Panc1 (cell line): ENCODE measurements at regions not wholly inside any gene's neighbourhood (a gene's known extent, or its start where the extent isn't known, plus 50 kb on each side); places are given as distances from the start of the nearest gene placed in this dataset.

ENCODE experiments used
- ATAC-seq: fragments of 200-7000 bp; cut with Tn5 transposase; 2 replicates; pipeline ENCODE4 v1.9.1; 2020; ENCODE audit warnings: mild to moderate bottlenecking, moderate library complexity
- BruUV-seq: library from RNA; stranded (reverse); fragments of 400-500 nt; replicated peaks from 2 replicates; lab custom pipeline; 2021; lab: Mats Ljungman, UMichigan
- CTCF ChIA-PET: fragments of 300-600 bp; sonication (Branson Sonifier 250); formaldehyde crosslinking; loops from one replicate; lab custom pipeline; 2022; ENCODE audit warnings: antibody characterized with exemption; lab: Charles Lee
- POLR2A ChIA-PET: fragments of 300-600 bp; sonication (Branson Sonifier 250); formaldehyde crosslinking; loops from one replicate; lab custom pipeline; 2022; ENCODE audit warnings: antibody characterized with exemption; lab: Charles Lee
- DNase-seq: peaks from one replicate; pipeline ENCODE4 v3.0.0-alpha.2; 2010; ENCODE audit warnings: low read depth, low spot score
- H3K27ac ChIP-seq: 2 replicates; pipeline ENCODE4 v1.5.1; 2011; ENCODE audit warnings: mild to moderate bottlenecking, low read length, inconsistent platforms
- H3K27me3 ChIP-seq: fragments of 200-500 bp; sonication (Bioruptor generic); 2 replicates; pipeline ENCODE4 v1.6.0; 2014; ENCODE audit warnings: low read length, inconsistent platforms; ENCODE audit not compliant: control insufficient read depth, insufficient read depth
- H3K36me3 ChIP-seq: fragments of 200-500 bp; sonication (Bioruptor generic); 2 replicates; pipeline ENCODE4 v1.5.1; 2014; ENCODE audit warnings: inconsistent platforms, mild to moderate bottlenecking, low read length, moderate library complexity; ENCODE audit not compliant: control insufficient read depth, insufficient read depth
- H3K4me1 ChIP-seq: 2 replicates; pipeline ENCODE4 v1.5.1; 2011; ENCODE audit warnings: inconsistent platforms, mild to moderate bottlenecking, low read length, moderate library complexity; ENCODE audit not compliant: control insufficient read depth, insufficient read depth
- H3K4me3 ChIP-seq, 2 experiments: 2 replicates each; pipeline ENCODE4 v1.5.1; 2011 to 2012; ENCODE audit warnings: low read depth in 2 of 2, low read length in 2 of 2, mild to moderate bottlenecking in 2 of 2, inconsistent platforms in 1 of 2, moderate library complexity in 1 of 2
- H3K9me3 ChIP-seq: fragments of 200-500 bp; sonication (Bioruptor generic); 2 replicates; pipeline ENCODE4 v1.5.1; 2014; ENCODE audit warnings: low read depth, mild to moderate bottlenecking, inconsistent platforms, low read length, moderate library complexity; ENCODE audit not compliant: control insufficient read depth, insufficient read depth
- CTCF ChIP-seq: fragments of 450-650 bp; IDR thresholded peaks from 2 replicates; pipeline ENCODE4 v1.5.1; 2017; ENCODE audit warnings: mild to moderate bottlenecking
- POLR2AphosphoS5 ChIP-seq: IDR thresholded peaks from 2 replicates; pipeline ENCODE4 v1.6.1; 2012; ENCODE audit warnings: mild to moderate bottlenecking, low read depth, low read length, moderate library complexity
- REST ChIP-seq, 2 experiments: IDR thresholded peaks; 2 replicates each; pipeline ENCODE4 v1.6.1; 2011 to 2012; ENCODE audit warnings: low read depth in 2 of 2, control low read depth in 1 of 2, low read length in 1 of 2, mild to moderate bottlenecking in 1 of 2, moderate library complexity in 1 of 2; ENCODE audit not compliant: insufficient read depth in 1 of 2
- SIN3A ChIP-seq: IDR thresholded peaks from 2 replicates; pipeline ENCODE4 v1.6.1; 2012; ENCODE audit warnings: low read depth, mild to moderate bottlenecking, low read length, moderate library complexity, borderline replicate concordance; ENCODE audit not compliant: insufficient read depth
- TCF7L2 ChIP-seq: IDR thresholded peaks from 2 replicates; pipeline ENCODE4 v1.6.1; 2011; ENCODE audit warnings: mild to moderate bottlenecking, low read depth, low read length, inconsistent platforms
- in situ Hi-C: cut with HindIII; loops from 2 replicates; pipeline ENCODE4 v1.10.0; 2016; ENCODE audit warnings: low sequenced_read_pairs, low pct_unique_long_range_greater_than_20kb
- intact Hi-C: fragments of 100-400 bp; cut with micrococcal nuclease; formaldehyde crosslinking; loops from one replicate; pipeline ENCODE4 v1.10.0; 2022; ENCODE audit not compliant: unreplicated experiment

DNA sequence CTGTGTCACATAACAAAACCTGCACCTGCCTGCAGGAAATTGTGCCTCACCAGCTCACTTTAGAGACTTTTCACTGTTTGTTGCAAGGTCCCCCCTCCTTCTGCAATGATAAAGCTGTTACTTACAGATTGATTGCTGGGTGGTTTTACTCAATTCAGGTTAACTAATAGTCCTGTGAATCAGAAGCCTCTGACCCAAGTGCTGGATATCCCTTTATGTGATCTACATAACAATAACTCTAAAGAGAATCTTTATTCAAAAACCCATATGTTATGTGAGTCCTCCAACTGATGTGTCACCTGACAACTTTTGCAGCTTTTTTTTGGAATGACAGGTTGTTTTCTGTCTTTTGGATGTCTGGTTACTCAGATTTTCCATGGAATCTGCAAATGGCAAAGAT is 2323.6 kb upstream of the TENM3 start:
- TF ChIP-seq REST (IDR thresholded peaks at IDR 0.05; ENCODE audit: insufficient read depth in 1 of 2, low read depth in 2 of 2, low read length in 1 of 2) (no peak), TCF7L2 (no peak), POLR2AphosphoS5 (no peak), SIN3A (no peak), CTCF (no peak)
- POLR2A ChIA-PET = no interaction called here
- Histone ChIP-seq H3K4me3 (no peak overlapping the region), H3K27ac (no peak overlapping the region), H3K9me3 (no peaks in the 10 kb centered on the region), H3K4me1 (no peaks in the 10 kb centered on the region), H3K27me3 (no peaks in the 10 kb centered on the region), H3K36me3 (no peaks in the 10 kb centered on the region)
- no TSS peak for BruUV-seq
- in situ Hi-C loops (no loop called here), intact Hi-C loops (no loop called here)
- CTCF ChIA-PET = no interaction called here
- no peak for ATAC-seq
- DNase-seq = no peak

DNA sequence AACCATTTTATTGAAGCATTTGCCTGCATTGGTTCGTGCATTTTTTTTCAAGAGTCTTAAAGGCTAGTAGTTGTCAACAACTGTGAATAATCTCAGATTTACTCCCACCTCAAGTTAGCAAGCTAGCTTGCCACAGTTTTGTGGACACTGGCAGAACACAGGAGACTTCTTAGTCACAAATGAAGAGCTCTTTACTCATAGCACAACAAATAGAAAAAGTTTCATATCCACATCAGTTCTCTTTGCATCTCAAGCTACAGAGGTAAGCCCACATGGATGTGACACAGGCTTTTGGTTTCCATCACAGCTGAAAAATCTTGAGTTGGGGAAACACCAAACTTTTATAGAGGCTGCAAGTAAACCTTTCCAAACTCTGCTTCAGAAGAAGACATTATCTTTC is 2315.7 kb upstream of the TENM3 start:
- no peak overlapping the region for H3K27ac ChIP-seq
- no peaks in the 10 kb centered on the region for H3K4me1 ChIP-seq
- ATAC-seq (no peak), DNase-seq (no peak)
- CTCF ChIA-PET = no interaction called here
- no peaks in the 10 kb centered on the region for H3K27me3 ChIP-seq
- POLR2A ChIA-PET = no interaction called here
- intact Hi-C loops (no loop called here), in situ Hi-C loops (no loop called here)
- H3K36me3 ChIP-seq = no peaks in the 10 kb centered on the region
- TF ChIP-seq CTCF = no peak
- TF ChIP-seq TCF7L2 = no peak
- TF ChIP-seq REST (IDR thresholded peaks at IDR 0.05; ENCODE audit: insufficient read depth in 1 of 2, low read depth in 2 of 2, low read length in 1 of 2) = no peak
- no peak for TF ChIP-seq POLR2AphosphoS5
- no peak for TF ChIP-seq SIN3A
- H3K4me3 ChIP-seq = no peak overlapping the region
- no TSS peak for BruUV-seq
- no peaks in the 10 kb centered on the region for H3K9me3 ChIP-seq
